ENCODE measurements at regions not wholly inside any gene's neighbourhood (a gene's known extent, or its start where the extent isn't known, plus 50 kb on each side); places are given as distances from the start of the nearest gene placed in this dataset.
"Not testable (repeated sequence)": the region's sequence is repeated elsewhere in the genome, so short reads cannot be mapped to it uniquely, and the experiment has no call there.

DNA sequence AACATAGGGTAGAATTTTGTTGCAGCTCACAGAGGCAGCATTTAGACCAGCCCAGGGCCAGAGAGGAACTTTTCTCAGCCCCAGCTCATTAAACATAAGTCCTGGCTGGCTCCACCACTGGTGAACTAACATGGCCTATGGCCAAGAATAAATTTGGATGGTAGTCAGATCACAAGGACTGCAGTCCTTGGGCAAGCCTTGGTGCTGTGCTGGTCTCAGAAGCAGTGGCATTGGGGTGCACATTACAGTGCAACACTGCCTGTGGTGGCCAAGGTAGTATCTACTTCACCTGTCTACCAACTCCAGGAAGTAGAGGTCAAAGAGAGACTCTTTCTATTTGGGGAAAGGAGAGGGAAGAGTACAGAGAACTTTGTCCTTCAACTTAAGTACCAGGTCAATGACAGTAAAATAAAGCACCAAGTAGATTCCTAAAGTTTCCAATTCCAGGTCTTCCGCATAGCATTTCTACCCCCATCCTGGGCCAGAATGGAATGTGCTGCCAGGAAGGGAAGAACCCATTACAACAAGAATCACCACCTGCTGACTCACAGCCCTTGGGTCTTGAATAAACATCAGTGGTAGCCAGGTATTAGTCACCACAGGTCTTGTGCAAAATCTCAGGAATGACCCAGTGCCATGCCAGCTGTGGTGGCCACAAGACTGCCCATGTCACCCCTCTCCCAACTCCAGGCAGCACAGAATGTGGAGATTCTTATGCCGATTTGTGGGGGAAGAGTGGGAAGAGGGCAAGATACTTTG is 155.4 kb upstream of the FSIP2 start:
- DNase-seq, result no peak
- H3K27ac ChIP-seq, result no peak overlapping the region
- peaks cover 6 to 7% (median 7%) of the 10 kb centered on the region in 3 donors for H3K9me3 ChIP-seq
- no peak for TF ChIP-seq CTCF (IDR thresholded peaks at IDR 0.05)
- H3K4me3 ChIP-seq, result no peak overlapping the region
- H3K27me3 ChIP-seq, result no peaks in the 10 kb centered on the region
- H3K36me3 ChIP-seq, result no peaks in the 10 kb centered on the region
- H3K4me1 ChIP-seq, result no peaks in the 10 kb centered on the region
- intact Hi-C loops (cut with DNase I; ENCODE audit: low total_unique reads), result no loop called here

GRCh38 chr2:185585165-185585564 is 153.4 kb upstream of the FSIP2 start:
- H3K36me3 ChIP-seq; DNase-seq; intact Hi-C loops (cut with DNase I; ENCODE audit: low total_unique reads); H3K4me1 ChIP-seq; H3K27me3 ChIP-seq; H3K9me3 ChIP-seq; H3K27ac ChIP-seq; H3K4me3 ChIP-seq: not testable (repeated sequence)

DNA sequence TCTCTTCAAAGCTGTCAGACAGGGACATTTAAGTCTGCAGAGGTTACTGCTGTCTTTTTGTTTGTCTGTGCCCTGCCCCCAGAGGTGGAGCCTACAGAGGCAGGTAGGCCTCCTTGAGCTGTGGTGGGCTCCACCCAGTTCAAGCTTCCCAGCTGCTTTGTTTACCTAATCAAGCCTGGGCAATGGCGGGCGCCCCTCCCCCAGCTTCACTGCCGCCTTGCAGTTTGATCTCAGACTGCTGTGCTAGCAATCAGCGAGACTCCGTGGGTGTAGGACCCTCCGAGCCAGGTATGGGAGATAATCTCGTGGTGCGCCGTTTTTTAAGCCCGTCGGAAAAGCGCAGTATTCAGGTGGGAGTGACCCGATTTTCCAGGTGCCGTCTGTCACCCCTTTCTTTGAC is 147.3 kb upstream of the FSIP2 start:
- H3K27ac ChIP-seq; H3K4me3 ChIP-seq; H3K27me3 ChIP-seq; H3K36me3 ChIP-seq; H3K4me1 ChIP-seq; intact Hi-C loops (cut with DNase I; ENCODE audit: low total_unique reads); H3K9me3 ChIP-seq; DNase-seq: not testable (repeated sequence)

DNA sequence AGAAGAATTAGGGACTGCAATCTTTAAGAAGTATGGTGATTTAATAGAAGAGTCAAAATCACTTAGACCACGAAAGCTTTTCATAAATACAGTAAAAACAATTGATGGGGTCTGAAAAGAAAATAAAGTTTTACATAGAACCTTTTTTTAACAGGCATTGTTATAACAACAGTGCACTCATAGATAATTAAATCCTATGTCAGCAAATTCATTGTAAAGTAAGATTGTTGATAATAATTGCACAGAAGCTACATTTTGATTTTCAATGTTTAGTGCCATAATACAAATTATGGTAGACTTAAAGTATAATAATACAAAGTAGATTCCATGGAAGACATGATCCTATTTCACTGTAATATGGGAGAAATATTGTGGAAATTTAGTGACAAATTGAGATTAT is 130.7 kb upstream of the FSIP2 start:
- intact Hi-C loops (cut with DNase I; ENCODE audit: low total_unique reads), result no loop called here
- no peak for DNase-seq
- Histone ChIP-seq H3K4me3 (no peak overlapping the region), H3K27me3 (no peaks in the 10 kb centered on the region), H3K27ac (no peak overlapping the region), H3K4me1 (no peaks in the 10 kb centered on the region), H3K36me3 (no peaks in the 10 kb centered on the region), H3K9me3 (no peaks in the 10 kb centered on the region)
- TF ChIP-seq CTCF (IDR thresholded peaks at IDR 0.05), result no peak

- H3K27ac ChIP-seq, result no peak overlapping the region
- no peak for TF ChIP-seq CTCF (IDR thresholded peaks at IDR 0.05)
- DNase-seq, result no peak
- no peaks in the 10 kb centered on the region for H3K36me3 ChIP-seq
- H3K9me3 ChIP-seq, result no peaks in the 10 kb centered on the region
- no peak overlapping the region for H3K4me3 ChIP-seq
- intact Hi-C loops (cut with DNase I; ENCODE audit: low total_unique reads), result no loop called here
- H3K27me3 ChIP-seq, result no peaks in the 10 kb centered on the region
- H3K4me1 ChIP-seq, result no peaks in the 10 kb centered on the region
Observed at GRCh38 chr2:185608799-185609198, 129.8 kb upstream of the FSIP2 start.

DNA sequence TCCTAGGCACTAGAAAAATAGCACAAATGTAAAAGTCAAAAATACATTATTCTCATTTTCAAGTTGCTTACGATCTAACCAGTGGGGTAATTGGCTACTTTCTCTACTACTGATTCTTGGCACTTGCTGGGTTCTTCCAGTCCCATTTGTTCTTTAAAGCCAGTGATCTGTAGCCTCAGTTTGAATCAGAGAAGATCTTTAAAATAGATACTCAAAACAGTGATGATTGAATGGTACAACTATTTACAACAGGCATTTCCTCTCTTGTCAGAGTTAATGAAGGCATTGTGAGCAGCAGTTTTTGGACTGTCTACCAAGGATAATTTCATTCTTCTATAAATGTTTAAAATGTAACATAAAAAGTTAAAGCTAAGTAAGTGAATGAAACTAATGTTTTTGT is 128.3 kb upstream of the FSIP2 start:
- peaks cover 0 to 3% (median 0%) of the 10 kb centered on the region in 3 donors for H3K9me3 ChIP-seq
- intact Hi-C loops (cut with DNase I; ENCODE audit: low total_unique reads), result no loop called here
- no peak for TF ChIP-seq CTCF (IDR thresholded peaks at IDR 0.05)
- H3K4me1 ChIP-seq, result no peaks in the 10 kb centered on the region
- no peak overlapping the region for H3K4me3 ChIP-seq
- no peak for DNase-seq
- H3K27me3 ChIP-seq, result no peaks in the 10 kb centered on the region
- no peaks in the 10 kb centered on the region for H3K36me3 ChIP-seq
- no peak overlapping the region for H3K27ac ChIP-seq

DNA sequence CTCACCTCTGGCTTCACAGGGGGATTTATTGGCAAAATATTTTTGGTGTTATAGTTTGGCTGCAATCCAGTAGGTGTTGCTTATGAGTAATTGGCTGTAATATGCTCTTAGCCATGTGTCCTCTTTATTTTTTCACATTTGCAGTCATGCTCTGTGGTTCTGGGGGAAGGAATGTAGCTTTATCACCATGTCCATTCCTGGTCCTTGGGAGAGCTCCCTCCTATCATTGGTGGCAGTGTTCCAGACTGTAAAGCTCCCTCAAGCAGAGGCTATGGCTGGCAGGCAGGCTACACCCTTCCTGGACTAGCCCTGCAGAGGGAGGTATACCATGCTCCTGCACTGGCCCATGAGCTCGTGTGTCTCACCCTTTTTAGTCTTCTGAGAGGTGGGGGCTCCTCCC is 120.0 kb upstream of the FSIP2 start:
- no peak for TF ChIP-seq CTCF (IDR thresholded peaks at IDR 0.05)
- Histone ChIP-seq H3K27me3 (no peaks in the 10 kb centered on the region), H3K36me3 (no peaks in the 10 kb centered on the region), H3K9me3 (peaks cover 0 to 3% (median 0%) of the 10 kb centered on the region in 3 donors), H3K27ac (no peak overlapping the region), H3K4me3 (no peak overlapping the region), H3K4me1 (no peaks in the 10 kb centered on the region)
- DNase-seq, result no peak
- intact Hi-C loops (cut with DNase I; ENCODE audit: low total_unique reads), result no loop called here
